H7 (cell line): ENCODE measurements at regions not wholly inside any gene's neighbourhood (a gene's known extent, or its start where the extent isn't known, plus 50 kb on each side); places are given as distances from the start of the nearest gene placed in this dataset.
A peak's percentile ranks its signal among the peaks of the same experiment; 100 is the strongest.

ENCODE experiments used
- DNase-seq: peaks from one replicate; pipeline ENCODE4 v3.0.0; 2012
- H3K27me3 ChIP-seq: 2 replicates; pipeline ENCODE4 v1.6.0; 2011; ENCODE audit warnings: mild to moderate bottlenecking, low read length; ENCODE audit not compliant: control insufficient read depth, insufficient read depth
- H3K36me3 ChIP-seq: replicated peaks from 2 replicates; pipeline ENCODE4 v1.5.1; 2011; ENCODE audit warnings: low read length; ENCODE audit not compliant: control insufficient read depth, insufficient read depth
- H3K4me3 ChIP-seq: 2 replicates; pipeline ENCODE4 v1.5.1; 2011; ENCODE audit warnings: low read depth, mild to moderate bottlenecking, control low read depth, low read length, moderate library complexity; ENCODE audit not compliant: insufficient read depth

- no peaks in the 10 kb centered on the region for H3K36me3 ChIP-seq
- no peak for DNase-seq
- H3K4me3 ChIP-seq = no peak overlapping the region
- H3K27me3 ChIP-seq = no peaks in the 10 kb centered on the region
Observed at GRCh38 chr14:84819528-84819927, 710.4 kb upstream of the FLRT2 start.

DNA sequence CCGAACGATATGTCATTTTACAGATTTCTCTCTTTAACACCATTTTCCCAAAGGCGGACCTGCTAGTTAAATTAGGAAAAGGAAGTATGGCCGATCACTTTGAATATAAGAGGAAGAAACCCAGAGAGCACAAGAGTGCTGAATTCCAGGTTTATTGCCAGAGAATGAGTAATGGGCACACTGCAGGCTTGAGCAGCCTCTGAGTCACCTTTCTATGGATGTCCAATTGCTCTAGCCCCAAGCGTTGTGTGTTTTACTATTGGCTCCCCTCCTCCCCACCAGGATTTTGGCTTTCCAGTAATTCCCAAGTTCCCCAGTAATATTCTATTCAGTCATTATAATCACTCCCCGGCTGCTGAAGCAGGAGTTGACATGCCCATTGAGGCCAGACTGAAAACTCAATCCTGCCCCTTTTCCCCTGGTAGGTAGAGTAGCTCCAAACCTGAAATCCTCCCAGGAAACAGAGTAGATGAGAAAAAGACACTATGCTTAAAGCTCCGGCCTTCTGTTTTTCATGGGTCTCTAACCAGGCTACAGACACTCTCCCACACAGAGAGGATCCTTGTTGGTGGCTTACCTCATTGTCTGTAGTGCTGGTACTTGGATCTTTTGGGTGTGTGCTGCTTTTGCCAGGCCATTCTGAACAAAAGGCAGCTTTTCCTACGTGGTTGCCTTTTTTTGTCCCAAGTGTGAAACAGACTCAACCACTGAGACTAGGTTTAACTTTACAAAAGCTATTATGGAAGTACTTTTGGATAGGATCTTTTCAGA, 704.3 kb upstream of the FLRT2 start:
- Histone ChIP-seq H3K4me3 (no peak overlapping the region), H3K27me3 (no peaks in the 10 kb centered on the region), H3K36me3 (no peaks in the 10 kb centered on the region)
- no peak for DNase-seq

GRCh38 chr14:84826294-84826693, 703.6 kb upstream of the FLRT2 start:
- Histone ChIP-seq H3K27me3 (no peaks in the 10 kb centered on the region), H3K4me3 (no peak overlapping the region), H3K36me3 (no peaks in the 10 kb centered on the region)
- no peak for DNase-seq

- H3K4me3 ChIP-seq = no peak overlapping the region
- no peak for DNase-seq
- no peaks in the 10 kb centered on the region for H3K36me3 ChIP-seq
- no peaks in the 10 kb centered on the region for H3K27me3 ChIP-seq
Observed at GRCh38 chr14:84850595-84850994, 679.3 kb upstream of the FLRT2 start.

DNA sequence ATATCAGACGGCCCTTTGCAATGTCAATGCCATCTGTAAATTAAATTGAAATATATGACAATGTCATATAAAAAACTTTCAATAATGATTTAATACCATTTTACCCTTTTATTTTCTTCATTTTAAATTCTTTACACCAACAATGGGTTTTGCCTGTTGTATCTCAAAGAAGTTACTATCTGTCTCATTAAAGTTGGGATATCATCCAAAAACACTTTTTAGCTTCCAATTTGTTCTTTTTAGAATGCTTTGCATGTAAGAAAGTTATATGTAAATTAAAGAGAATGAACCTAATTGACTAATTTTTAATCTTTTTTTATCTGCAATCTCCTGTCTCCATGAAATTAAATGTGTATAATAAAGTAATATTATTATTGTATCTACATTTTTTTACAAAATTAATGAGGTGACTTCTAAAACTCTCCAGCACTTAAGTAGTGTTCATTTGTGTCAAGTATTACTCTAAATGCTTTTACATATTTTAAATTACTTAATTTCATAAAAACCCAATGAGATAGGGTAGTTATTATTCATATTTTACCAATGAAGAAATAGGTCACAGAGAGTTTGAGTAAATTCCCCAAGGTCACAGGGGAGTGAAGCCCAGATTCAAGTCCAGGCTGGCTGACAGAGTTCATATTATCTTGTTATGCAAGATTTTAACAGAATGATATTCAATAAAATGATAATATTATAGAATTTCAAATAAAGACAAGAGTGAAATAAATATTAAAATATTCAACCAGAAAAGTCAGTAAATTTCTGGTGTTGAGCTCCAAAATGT, 673.0 kb upstream of the FLRT2 start:
- DNase-seq = no peak
- H3K27me3 ChIP-seq = no peaks in the 10 kb centered on the region
- no peak overlapping the region for H3K4me3 ChIP-seq
- no peaks in the 10 kb centered on the region for H3K36me3 ChIP-seq

DNA sequence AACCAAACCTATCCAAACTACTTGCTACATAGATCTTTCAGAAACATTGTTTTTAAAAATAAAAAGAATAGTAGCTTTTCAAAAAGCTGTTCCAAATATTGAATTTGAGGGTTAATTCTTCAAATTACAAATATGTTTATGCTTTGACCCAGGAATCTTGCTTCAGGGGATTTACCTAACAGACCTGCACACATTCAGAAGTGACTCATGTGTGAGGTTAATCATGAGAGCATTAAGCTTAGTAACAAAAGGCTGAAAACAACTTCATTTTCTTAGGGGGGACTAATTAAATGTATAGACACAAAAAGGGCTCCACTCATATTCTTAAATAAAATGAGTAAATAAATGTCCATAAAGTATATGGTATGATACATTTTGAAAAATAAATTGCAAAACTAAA, 672.4 kb upstream of the FLRT2 start:
- H3K27me3 ChIP-seq = no peaks in the 10 kb centered on the region
- DNase-seq = no peak
- H3K4me3 ChIP-seq = no peak overlapping the region
- no peaks in the 10 kb centered on the region for H3K36me3 ChIP-seq

GRCh38 chr14:84859116-84859515, 670.8 kb upstream of the FLRT2 start:
- Histone ChIP-seq H3K36me3 (no peaks in the 10 kb centered on the region), H3K4me3 (no peak overlapping the region), H3K27me3 (no peaks in the 10 kb centered on the region)
- no peak for DNase-seq

- Histone ChIP-seq H3K27me3 (no peaks in the 10 kb centered on the region), H3K4me3 (no peak overlapping the region), H3K36me3 (no peaks in the 10 kb centered on the region)
- DNase-seq = no peak
Observed at GRCh38 chr14:84864548-84865271, 665.2 kb upstream of the FLRT2 start.

GRCh38 chr14:84871734-84872133, 658.2 kb upstream of the FLRT2 start:
- Histone ChIP-seq H3K27me3 (no peaks in the 10 kb centered on the region), H3K36me3 (no peaks in the 10 kb centered on the region), H3K4me3 (no peak overlapping the region)
- no peak for DNase-seq

GRCh38 chr14:84874436-84874835, 655.5 kb upstream of the FLRT2 start:
- Histone ChIP-seq H3K27me3 (no peaks in the 10 kb centered on the region), H3K4me3 (no peak overlapping the region), H3K36me3 (no peaks in the 10 kb centered on the region)
- DNase-seq = no peak

DNA sequence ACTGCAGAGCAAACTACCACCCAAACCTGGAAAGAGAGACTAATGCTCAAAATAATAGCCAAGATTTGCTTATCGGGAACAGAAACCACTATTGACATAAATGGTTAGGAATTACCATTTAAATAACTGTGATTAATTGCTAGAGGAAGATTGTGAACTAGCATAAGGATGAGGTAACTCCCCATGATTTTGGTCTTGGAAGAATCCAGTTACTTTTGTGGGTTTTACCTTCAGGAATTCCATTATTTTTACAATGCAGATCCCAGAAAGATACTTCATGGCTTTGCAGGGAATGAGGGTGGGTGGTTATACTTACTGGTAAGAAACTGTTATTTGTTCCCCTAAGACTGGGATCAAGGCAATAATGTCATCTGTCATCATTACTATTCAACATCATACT, 652.9 kb upstream of the FLRT2 start:
- Histone ChIP-seq H3K27me3 (no peaks in the 10 kb centered on the region), H3K4me3 (no peak overlapping the region), H3K36me3 (no peaks in the 10 kb centered on the region)
- DNase-seq = no peak

GRCh38 chr14:84882830-84883229, 647.1 kb upstream of the FLRT2 start:
- H3K4me3 ChIP-seq = no peak overlapping the region
- DNase-seq = no peak
- H3K36me3 ChIP-seq = no peaks in the 10 kb centered on the region
- H3K27me3 ChIP-seq = no peaks in the 10 kb centered on the region

DNA sequence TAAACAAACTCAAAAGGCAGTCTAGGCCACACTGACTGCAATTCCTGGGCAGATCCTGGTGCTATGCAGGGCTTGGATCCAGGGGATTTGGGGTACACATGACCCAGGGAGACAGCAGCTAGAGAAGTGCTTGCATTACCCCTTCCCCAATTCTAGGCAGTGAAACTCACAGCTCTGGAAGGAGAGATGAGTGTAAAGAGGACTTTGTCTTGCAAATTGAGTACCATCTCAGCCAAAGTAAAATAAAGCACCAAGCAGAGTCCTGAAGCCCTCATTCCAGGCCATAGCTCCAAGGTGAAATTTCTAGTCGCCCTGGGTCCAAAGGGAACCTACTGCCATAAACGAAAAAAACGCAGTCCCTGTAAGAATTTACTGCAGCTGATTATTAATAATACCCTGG, 644.9 kb upstream of the FLRT2 start:
- H3K36me3 ChIP-seq = no peaks in the 10 kb centered on the region
- peak; percentile 5 for DNase-seq
- no peak overlapping the region for H3K4me3 ChIP-seq
- H3K27me3 ChIP-seq = no peaks in the 10 kb centered on the region

- no peaks in the 10 kb centered on the region for H3K36me3 ChIP-seq
- H3K4me3 ChIP-seq = no peak overlapping the region
- no peak for DNase-seq
- no peaks in the 10 kb centered on the region for H3K27me3 ChIP-seq
Observed at GRCh38 chr14:84891404-84891803, 638.5 kb upstream of the FLRT2 start.

DNA sequence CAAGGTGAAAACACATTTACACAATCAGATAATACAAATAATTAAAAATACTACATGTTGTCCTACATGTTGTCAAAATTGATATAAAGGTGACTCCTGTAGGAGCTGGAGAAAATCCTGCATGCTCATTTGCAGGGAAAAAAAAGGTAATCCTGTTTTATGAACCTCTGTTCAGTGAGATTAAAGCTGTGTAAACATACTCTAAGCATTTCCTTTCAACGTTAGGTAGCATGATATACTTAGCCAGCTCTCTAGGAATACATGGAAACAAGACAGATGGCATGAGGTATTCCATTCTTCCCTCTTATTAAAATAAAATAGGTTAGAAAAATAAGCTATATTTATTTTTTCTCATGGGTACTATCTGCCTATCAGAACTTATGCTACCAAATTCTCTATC, 635.7 kb upstream of the FLRT2 start:
- no peaks in the 10 kb centered on the region for H3K27me3 ChIP-seq
- DNase-seq = no peak
- H3K36me3 ChIP-seq = no peaks in the 10 kb centered on the region
- no peak overlapping the region for H3K4me3 ChIP-seq
